GM13976 (cell line): ENCODE measurements at regions not wholly inside any gene's neighbourhood (a gene's known extent, or its start where the extent isn't known, plus 50 kb on each side); places are given as distances from the start of the nearest gene placed in this dataset.

ENCODE experiments used
- DNase-seq: peaks from one replicate; pipeline ENCODE4 v3.0.0; 2012; ENCODE audit warnings: low spot score
- in situ Hi-C: fragments of 300-500 bp; cut with MboI; formaldehyde crosslinking; loops from one replicate; pipeline ENCODE4 v1.12.0; 2022; ENCODE audit warnings: low sequenced_read_pairs, mixed read lengths, inconsistent platforms; ENCODE audit not compliant: unreplicated experiment
- TF ChIP-seq, protein P1 (sequence below): IDR thresholded peaks from 2 replicates; pipeline ENCODE4 v1.5.1; 2012; ENCODE audit warnings: borderline replicate concordance, mild to moderate bottlenecking; ENCODE audit not compliant: insufficient read depth; ENCODE audit errors: extremely low read depth, missing control alignments, control extremely low read depth

DNA sequence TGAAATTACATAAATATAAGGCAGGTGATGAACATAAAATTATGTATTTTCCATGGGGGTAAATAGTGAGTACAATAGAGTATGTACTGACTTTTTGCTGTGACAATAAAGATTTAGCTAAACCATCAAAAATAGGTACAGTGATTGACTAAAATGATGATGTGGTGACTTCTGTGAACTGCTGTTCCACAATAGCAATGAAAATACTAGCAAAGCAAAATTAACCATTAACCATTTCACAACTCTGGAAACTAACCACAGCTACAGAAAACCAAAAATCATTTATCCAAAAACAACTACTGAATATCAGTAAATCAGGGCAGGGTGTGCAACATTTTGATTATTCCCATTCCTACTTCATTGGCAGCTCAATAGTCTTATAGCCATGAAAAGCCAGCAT is 161.4 kb upstream of the GYPC start:
- TF ChIP-seq, protein P1, sequence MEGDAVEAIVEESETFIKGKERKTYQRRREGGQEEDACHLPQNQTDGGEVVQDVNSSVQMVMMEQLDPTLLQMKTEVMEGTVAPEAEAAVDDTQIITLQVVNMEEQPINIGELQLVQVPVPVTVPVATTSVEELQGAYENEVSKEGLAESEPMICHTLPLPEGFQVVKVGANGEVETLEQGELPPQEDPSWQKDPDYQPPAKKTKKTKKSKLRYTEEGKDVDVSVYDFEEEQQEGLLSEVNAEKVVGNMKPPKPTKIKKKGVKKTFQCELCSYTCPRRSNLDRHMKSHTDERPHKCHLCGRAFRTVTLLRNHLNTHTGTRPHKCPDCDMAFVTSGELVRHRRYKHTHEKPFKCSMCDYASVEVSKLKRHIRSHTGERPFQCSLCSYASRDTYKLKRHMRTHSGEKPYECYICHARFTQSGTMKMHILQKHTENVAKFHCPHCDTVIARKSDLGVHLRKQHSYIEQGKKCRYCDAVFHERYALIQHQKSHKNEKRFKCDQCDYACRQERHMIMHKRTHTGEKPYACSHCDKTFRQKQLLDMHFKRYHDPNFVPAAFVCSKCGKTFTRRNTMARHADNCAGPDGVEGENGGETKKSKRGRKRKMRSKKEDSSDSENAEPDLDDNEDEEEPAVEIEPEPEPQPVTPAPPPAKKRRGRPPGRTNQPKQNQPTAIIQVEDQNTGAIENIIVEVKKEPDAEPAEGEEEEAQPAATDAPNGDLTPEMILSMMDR: no peak
- in situ Hi-C loops: no loop called here
- DNase-seq: no peak

DNA sequence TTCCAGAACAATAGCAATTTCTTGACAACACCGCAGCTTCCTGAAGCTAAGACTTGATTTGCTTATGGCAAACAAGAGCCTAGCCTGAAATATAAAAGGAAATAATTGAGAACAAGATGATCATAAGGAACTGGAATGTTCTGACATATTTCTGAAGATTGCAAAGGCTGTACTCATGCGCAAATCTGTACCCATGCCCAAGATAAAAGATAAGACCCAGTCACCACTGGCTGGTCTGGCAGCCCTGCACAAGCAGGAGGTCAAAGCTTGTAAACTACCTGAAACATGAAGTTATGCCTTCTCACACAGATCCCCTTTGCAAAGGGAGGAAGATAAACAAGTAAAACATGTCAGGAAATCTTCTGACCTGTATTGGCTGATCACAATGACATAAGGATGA is 160.8 kb upstream of the GYPC start:
- in situ Hi-C loops: no loop called here
- TF ChIP-seq, protein P1: no peak
- no peak for DNase-seq

DNA sequence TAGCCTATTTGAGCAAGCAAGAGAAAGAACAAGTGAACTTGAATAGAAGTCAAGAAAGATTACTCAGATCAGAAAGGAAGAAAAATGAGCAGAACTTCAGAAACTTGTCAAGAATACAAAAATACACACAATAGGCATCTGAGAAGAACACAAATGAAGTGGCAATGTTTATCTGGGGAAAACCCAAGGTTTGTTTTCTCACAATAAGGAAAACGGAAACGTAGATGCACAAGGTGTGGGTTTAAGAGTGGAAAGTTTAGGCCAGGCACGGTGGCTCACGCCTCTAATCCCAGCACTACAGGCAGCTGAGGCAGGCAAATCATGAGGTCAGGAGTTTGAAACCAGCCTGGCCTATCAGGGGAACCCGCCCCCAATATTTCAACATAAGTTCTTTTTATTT is 159.5 kb upstream of the GYPC start:
- TF ChIP-seq, protein P1: no peak
- peak; percentile 41 for DNase-seq
- in situ Hi-C loops: no loop called here

DNA sequence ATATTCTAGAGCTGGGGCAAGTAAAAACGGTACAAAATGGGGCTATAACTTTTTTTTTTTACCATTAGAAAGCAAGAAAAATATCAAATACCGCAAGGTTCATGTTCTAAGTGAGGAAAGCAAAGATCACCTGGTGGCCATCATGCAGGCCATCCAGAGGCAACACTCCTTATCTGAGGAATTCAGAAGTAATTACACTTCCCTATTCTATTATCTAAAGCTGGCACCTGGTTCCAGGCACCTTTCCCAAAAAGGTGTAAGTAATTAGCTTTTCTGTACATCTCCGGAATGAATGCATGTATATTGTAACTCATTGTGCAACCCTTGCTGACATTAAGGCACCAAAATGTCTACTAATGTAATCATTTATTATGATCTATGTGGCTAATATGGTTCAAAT is 152.5 kb upstream of the GYPC start:
- no peak for DNase-seq
- in situ Hi-C loops: no loop called here
- TF ChIP-seq, protein P1: no peak

DNA sequence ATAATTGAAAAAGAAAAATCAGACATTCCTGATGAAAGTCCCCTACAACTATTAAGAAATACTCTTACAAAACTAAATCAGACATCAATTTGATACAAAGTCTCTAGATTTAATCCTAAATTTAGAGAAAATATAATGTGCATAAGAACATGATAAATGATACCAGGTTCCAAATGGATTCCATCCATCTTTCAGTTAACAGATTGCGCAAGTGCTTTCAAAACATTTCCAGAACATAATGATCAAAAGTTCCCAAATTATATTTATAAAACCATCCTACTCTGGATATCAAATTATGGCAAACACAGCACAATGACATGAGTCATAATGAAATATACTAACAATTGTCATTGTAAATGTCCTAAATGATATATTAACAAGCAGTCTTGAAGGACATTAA is 151.0 kb upstream of the GYPC start:
- TF ChIP-seq, protein P1: no peak

DNA sequence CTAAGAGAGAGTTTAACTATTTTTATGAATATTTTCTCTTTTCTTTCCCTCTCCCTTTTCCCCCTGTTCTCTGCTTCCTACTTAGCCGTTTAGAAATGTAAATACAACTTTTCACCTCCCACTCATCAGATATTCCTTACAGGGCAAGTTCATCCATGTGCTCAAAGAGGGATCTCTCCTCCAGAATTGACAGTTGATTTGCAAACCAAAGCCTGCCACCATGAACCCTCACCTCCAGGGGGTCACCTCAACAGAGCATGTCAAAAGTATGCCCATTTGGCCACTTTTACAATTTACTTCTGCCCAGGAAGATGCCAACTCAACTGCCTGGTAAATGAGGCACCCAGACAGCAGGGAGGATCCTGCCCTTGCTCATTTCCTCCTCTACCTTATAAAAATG is 149.2 kb upstream of the GYPC start:
- no peak for DNase-seq
- TF ChIP-seq, protein P1: no peak
- in situ Hi-C loops: no loop called here

More for the DNA sequence above, 151.0 kb upstream of the GYPC start:
- no peak for DNase-seq
- in situ Hi-C loops: no loop called here

DNA sequence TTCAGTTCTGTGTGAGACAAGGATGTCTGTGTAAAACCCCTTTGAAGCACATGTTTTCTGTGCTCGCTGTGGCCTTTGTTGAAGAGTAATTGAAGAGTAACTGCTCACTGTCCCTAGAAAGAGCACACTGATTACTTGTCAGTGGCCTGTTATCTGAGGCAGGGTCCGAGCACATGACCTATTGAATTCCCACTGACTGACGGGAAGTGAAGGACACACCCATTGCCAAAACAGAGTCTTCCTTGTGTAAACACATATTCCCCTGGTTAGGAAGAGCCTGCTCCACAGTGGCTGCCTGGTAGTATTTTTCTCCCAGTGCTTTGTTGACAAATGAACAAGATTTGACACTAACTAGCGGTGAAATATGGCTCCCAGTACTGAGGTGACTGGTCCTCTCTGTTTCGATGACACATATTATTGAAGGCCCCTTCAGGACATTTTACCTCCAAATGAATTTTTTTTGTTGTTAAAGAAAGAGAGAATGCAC is 148.5 kb upstream of the GYPC start:
- TF ChIP-seq, protein P1: no peak
- no peak for DNase-seq
- in situ Hi-C loops: no loop called here
